Activated T-helper 9 cell treated with anti-CD3 and anti-CD28 coated beads, Interleukin-2, amount 50 U/mL, for 16 hours (primary cell): ENCODE measurements at regions not wholly inside any gene's neighbourhood (a gene's known extent, or its start where the extent isn't known, plus 50 kb on each side); places are given as distances from the start of the nearest gene placed in this dataset.
"Not testable (repeated sequence)": the region's sequence is repeated elsewhere in the genome, so short reads cannot be mapped to it uniquely, and the experiment has no call there.

Source experiments
- DNase-seq: peaks from one replicate; pipeline ENCODE4 v3.0.0-alpha.2; 2020; ENCODE audit warnings: low read depth

DNA sequence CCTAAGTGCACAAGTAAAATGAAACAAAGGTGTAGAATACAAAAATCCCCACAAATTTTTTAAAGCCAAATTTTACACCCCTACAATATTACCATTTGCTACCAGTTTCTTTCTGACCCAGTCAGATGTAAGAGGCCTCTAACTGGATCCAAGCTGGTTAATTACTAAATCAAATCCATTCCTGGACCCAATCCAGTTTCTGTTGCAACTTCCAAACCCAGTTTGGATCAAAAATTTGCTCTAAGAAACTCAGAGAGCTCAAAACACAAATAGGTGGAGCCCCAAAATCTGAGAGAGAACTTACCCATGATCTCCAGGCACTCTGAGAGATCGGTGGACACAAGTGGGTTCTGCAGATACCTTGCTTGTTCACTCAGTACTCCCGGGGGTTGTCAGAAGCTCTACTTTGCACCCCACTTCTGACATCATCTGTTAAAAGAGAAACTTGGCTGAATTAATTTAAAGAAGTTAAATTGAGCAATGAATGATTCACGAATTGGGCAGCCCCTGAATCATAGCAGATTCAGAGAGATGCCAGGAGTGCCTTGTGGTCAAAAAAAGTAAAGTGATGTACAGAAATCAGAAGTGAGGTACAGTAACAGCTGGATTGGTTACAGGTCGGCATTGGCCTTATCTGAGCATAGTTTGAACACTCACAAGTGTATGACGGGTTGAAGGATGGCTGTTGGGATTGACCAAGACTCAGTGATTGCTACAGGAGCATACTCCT is 448.0 kb downstream of the KCNT2 start:
- DNase-seq, result no peak

DNA sequence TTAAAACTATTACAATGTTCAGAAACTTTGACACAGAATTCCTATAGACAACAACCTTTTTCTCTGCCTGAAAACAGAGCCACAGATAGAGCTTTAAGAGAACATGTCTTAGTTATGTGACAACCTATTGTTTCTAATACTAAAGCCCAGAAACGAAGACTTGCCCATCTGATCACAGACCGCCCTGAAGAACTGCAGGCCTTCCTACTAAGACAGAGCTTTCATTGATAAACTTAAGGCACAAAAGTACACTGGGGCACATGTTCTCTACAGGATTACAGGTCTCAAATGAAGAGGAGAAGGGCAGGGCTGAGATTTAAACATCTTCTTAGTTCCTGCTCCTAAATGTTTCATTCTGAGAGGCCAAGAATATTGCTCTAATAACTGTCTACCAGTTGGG is 452.7 kb downstream of the KCNT2 start:
- DNase-seq, result no peak

DNA sequence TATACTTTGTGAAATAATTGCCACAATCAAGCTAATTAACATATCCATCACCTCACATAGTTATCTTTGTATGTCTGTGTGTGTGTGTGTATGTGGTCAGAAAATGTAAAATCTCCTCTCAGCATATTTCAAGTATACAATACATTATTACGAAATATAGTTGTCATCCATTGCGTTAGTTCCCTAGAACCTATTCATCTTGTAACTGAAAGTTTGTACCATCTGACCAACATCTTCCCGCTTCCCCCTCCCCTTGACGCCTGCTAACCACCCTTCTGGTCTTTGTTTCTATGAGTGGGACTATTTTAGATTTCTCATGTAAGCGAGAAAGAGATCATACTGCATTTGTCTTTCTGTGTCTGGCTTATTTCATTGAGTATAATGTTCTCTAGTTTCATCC is 455.3 kb downstream of the KCNT2 start:
- DNase-seq, result no peak

DNA sequence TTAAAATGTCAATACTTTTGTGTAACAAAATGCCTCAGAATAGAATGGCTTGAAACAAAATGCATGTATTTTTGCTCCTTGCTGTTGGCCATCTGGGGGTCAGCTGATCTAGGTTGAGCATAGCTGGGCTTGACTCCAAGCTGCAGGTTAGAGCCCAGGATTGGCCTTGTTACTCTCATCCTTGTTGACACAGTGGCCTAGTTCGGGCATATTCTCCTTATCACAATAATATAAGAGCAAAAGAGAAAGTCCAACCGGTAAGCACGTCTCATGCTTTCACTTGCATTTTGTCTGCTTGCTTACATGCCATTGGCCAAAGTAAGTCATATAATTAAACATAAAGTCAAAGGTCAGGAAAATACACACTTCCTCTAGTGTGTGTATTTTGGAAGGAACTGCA is 456.2 kb downstream of the KCNT2 start:
- DNase-seq, result no peak

DNA sequence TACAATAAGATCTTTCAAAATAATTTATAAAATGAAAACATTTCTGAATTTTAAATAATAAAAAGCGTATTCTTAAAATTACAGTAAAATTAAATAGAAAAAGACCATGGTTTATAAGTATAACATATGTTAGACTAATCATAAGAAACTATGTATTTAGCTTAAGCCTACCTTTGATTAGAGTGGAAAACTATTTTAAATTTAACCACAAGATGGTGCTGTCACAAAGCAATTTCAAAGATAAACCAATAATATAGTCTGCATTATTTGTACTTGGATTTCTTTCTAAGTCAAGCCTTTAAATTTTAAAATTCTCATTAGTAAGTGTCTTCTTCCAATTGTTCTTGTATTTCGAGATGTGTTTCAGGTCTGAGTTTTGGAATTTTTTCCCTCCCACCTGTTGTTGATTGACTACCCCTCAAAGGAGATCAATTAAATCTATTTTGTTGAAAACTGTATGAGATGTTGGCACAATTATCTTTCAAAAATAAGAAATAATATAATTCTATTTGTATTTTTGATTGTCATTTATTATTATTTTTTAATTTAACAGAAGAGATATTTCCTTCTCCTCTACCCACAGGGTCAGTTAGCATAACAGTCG is 459.8 kb downstream of the KCNT2 start:
- no peak for DNase-seq

DNA sequence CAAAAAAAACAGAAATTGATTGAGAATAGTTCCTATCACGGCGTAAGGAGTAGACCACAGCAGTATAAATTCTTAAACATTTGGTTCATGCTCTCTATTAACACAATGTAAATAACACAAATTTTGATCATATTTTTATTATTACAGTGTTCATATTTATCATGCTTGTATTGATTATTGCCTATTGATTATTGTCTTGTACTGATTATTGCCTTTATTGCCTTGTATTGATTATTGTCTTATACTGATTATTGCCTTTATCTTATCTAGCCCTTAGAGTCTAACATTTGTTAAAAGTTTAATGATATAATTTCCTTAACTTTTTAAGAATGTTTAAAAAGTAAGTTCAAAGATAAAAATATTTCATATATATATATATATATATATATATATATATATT is 460.7 kb downstream of the KCNT2 start:
- DNase-seq, result no peak

DNA sequence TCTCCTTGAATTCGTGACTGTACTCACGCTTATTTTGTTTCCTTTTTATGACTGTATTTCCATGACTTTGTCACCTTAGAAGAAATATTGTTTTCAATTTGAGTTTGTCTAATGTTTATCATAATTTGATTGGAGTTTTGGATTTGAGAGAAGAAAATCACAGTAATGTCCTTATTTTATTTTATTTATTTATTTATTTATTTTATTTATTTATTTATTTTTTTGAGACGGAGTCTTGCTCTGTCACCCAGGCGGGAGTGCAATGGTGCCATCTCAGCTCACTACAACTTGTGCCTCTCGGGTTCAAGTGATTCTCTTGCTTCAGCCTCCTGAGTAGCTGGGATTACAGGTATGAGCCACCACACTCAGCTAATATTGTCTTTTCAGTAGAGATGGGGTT is 463.1 kb downstream of the KCNT2 start:
- DNase-seq, result not testable (repeated sequence)

DNA sequence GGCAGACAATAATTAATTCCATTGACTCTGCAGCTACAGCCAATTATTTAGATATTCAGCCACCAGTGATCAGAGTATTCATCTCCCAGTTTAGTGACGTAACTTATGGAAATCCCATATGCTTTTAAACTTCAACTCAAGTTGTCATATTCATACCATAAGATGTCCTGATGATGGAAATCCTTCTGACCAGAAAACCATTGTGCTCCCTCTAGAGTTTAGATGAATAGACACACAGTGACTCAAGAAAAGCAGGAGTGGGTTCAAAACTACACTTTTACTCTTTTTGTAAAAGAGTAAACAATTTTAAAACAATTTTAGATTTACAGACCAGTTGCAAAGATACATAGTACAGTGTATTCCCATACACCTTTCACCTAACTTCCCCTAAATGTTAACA is 463.7 kb downstream of the KCNT2 start:
- DNase-seq, result no peak

DNA sequence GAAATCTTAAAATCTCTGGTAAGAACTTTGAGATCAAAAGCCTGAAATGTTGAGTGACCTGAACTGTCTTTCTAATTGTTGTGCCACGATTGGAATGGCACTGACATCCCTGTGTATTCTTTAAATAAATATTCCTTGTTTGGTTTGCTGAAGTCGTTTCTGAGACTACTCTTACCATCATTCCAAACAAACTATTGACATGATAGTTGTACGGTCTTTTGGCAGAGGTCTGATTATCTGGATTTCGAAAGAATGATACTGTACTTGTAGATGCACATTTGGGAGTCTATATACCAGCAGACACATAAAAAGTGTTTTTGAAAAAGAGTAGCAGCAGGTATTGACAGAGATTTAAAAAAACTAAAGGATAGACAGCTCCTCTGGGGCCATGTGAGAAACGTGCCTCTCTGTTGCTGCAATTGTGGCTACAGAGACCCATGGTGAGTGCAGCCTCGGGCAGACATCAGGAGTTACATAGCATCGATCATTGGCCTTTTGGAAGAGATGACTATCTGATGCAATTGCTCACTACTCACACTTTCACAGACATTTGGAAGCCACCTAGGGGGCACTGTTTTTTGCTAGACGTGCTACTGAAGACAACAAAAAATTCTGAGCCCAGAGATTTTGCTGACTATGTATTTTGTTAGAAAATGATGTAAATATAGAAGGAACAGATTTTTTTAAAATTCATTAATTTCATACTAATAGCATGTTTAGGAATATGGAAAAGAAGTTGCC is 464.5 kb downstream of the KCNT2 start:
- DNase-seq, result no peak

DNA sequence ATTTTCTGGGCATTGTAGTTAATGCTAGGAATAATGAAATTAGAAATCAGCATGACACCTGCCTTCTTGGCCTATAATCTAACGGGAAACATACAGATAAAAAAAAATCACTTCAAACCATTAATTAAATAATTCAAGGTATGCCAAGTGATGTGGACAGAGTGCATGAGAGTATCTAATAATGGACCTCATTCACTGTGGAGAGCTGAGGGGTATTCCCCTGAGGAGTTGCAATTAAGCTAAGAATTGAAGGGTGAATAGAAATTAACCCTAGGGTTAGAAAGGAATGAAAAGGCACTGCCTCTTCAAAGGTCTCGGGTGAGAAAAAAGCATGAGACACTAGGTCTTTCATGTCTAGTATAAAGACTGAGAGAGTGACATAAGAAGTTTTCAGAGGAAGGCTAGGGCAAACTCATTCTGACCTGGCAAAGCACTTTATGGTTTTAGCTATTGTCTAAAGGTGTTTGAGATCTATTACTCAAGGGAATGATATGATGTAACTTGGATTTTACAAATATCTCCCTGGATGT is 466.1 kb downstream of the KCNT2 start:
- no peak for DNase-seq

DNA sequence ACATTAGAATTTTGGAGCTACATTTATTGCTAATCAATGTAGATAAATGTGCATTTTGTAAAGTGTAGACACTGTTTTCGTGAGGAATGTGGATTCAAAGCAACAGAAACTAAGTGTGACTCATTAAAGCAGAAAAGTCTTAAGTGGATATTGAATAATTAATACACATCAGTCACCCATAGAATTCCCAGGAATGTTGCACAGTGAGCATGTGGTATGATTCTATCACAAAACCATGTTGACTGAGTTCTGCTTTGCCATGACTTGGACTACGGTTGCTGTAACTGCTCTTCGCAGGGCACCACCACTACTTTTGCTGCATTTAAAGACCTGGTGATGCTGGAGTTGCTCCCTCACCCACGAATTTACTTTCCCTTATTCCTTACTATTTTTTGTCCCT is 471.8 kb downstream of the KCNT2 start:
- no peak for DNase-seq

DNA sequence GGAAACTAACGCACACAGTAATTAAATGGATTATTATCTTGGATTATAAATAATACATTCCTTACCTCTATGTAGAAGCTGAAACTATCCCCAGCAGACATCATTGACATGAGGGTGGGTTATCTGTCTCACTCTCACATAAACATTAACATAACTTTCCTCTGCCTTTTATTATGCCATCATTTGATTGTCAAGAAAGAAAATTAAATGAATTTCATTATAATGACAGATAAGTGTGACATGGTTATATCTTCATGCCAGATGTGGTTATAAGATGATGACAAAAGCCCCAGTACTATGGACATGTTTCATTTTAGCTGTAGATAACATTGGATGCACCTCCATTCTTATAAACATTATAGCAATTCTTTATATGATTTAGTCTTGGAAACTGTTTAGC is 476.5 kb downstream of the KCNT2 start:
- no peak for DNase-seq

DNA sequence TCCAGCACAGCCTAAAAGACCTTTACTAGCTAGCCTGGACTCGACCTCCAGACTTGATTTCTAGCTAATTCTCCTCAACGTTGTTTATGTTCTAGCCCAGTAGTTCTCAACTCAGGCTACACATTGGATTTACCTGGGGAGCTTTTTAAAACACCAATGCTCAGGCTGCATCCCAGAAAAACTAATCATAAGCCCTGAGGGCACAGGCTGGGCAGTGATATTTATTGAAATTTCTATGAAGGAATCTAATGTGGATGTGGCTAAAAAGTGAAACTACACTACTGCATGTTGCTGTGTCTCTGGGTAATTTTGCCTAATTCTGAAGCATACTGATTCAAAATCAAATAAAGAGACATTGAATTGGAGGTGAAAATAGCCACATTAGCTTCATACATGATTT is 479.4 kb downstream of the KCNT2 start:
- DNase-seq, result no peak

DNA sequence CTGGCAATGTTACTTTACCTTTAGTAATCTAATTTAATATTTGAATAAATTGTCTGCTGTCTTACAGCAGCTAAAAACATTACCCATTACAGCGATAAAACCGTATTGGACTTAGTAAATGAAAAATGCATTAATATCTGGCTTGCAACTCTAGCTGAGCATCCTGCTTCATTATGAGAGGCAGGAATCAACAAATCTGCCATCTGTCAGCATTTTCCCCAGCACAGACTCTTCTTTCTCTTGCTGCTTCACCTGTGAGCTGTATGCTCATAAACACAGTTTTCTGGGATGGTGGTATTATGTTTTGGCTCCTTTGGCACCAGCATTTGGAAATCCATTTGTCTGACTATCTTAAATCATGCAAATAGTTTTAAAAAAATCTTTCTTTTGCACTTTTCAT is 487.1 kb downstream of the KCNT2 start:
- DNase-seq, result no peak

DNA sequence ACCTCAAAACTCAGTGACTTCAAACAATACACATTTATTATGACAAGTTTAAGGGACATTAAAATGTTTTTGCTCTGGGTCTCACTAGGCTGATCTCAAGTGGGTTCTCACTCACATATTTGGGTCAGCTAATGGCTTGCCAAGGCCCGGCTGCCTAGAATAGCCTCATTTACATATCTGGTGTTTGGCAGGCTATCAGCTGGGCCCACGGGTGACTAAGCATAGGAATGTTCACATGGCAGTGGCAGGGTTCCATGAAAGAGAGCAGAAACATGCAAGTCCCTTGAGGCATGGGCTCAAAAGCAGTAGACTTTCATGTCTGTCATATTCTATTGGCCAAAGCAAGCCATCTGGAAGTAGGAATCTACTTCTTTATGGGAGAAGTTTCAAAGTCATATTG is 492.6 kb downstream of the KCNT2 start:
- no peak for DNase-seq

DNA sequence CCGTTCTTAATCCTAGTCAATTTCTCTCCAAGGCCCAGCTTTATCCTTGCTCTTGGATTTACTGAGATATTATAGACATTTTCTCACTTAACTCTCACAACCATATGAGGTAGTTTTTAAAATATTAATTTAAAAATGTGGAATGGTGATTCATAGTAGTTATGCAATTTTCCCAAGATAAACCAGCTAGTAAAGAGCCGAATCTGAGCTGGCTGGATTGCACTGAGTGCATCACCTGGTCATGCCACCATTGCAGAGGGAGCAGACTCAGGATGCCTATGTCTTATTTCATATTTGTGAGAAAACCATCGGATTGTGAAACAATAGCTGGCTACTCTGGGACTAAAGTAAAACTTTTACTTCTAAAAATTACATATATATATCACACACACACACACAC is 494.0 kb downstream of the KCNT2 start:
- no peak for DNase-seq

DNA sequence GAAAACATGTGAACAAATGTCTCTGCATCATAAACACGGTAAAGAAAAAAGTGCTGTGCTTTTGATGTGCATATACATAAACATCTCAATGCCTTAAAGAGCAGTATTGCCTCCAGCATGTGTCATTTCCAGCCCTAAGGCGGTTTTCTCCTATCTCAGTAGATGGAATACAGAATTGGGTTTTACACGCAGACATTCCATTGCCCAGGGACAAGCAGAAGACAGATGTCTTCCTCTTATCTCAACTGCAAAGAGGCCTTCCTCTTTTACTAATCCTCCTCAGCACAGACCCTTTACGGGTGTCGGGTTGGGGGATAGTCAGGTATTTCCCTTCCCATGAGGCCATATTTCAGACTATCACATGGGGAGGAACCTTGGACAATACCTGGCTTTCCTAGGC is 499.2 kb downstream of the KCNT2 start:
- not testable (repeated sequence) for DNase-seq

DNA sequence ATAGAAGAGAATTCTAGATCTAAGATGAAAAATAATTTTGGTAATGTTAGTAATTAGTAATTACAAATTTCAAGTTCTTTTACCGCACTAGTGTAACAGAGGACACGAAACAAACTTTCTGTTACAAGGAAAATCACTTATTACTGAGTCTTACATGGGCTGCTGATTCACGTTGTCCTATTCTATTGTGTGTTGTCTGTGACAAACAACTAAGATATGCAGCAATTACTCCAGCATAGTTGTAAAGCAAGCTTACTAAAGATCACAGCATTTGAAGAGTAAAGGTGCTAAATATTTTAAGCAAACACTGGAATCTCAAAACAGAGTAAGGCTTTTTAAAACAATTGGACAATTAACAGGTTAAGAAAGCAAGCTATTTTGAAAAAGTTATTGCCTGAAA is 502.3 kb downstream of the KCNT2 start:
- DNase-seq, result no peak

DNA sequence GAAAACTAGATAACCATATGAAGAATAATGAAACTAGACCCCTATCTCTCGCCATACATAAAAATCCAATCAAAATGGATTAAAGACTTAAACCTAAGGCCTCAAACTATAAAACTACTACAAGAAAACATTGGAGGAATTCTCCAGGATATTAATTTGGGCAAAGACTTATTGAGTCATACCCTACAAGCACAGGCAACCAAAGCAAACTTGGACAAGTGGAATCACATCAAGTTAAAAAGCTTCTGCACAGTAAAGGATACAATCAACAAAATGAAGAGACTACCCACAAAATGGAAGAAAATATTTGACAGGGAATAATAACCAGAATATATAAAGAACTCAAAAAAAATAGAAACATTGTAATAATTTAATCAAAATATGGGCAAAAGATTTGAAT is 505.4 kb downstream of the KCNT2 start:
- no peak for DNase-seq

DNA sequence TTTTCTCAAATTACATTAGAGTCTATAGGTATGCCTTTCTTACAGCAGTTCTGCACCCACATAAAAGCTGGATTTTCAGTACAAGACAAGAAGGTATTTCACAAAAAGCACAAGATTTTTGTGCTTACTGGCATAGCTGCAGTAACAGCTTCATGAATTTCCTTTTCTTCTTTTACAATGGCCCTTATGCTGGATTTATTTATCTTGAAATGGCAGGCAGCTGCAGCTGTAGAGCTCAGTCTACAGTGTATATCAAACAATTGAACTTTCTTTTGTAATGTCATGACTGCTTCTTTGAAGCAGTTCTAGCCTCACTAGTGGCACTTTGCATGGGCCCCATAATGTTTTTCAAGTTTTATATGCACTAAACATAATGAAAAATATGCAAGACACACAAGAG is 510.2 kb downstream of the KCNT2 start:
- DNase-seq, result no peak

DNA sequence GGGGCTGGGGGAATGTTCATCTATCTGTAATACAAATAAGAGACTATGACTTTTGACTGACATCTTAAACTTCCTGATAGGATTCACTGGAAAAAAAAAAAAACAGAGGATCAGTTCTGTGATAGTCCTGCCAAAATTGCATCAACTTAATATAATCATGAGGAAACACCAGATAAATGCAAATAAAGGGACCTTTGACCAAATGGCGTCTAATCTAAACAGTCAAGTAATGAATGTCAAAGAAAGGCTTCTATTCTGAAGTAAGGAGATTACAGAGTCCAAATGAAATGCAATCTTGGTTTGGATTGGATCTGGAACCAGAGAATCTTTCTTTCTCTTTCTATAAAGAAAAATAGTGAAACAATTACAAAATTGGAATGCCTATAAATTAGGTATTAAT is 513.4 kb downstream of the KCNT2 start:
- no peak for DNase-seq

DNA sequence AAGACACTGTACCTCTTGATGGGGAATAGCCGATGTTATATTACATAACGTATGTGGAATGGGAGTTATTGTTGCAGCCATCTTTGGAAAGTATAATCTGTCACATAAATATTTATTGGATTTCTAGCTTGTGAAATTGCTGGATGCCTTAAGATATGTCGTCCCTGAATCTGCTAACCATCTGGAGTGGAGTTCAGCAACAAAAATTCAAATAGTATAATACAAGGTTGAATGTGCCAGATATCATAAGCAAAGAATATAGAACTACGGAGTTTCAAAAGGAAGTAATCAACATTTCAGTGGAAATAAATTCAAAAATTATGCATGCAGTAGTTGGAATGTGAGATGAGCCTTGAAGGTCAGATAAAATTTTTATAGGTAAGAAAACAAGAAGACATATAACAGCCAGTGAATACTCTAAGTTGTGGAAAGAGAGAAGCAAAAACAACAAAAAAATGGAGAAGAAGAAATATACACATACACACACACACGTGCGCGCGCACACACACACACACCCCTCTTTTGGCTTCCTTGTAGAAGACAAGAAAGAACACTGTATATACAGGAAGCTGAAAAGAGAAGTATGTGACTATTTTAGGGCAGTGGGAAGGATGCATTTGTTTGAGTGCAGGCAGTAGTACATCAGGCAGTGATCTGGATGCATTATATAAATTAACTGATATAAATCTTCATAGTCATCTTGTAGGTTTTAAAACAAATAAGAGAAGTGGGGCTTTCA is 516.7 kb downstream of the KCNT2 start:
- DNase-seq, result no peak

DNA sequence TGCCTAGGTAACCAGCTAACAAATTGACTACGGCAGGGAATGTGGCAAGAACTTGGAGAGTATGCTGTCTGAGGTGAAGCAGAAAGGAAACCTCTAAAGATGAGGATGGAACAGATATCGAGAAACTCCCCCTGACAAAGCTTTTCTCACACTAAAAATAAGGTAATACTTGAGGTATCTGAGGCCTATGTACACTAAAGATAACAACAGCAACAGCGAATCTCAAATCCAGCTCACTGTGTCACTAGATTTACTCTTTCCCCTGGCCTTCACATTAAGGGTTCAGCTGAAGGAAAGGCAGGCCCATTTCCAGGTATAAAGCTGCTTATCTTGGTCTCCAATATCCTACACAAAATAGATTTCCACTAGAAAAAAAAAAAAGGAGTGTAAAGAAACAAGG is 518.0 kb downstream of the KCNT2 start:
- DNase-seq, result no peak
